HS-27A (cell line): ENCODE measurements at regions not wholly inside any gene's neighbourhood (a gene's known extent, or its start where the extent isn't known, plus 50 kb on each side); places are given as distances from the start of the nearest gene placed in this dataset.

Experiments
- DNase-seq: peaks from one replicate; pipeline ENCODE4 v3.0.0-alpha.2; 2012; ENCODE audit warnings: low read depth, missing footprints

DNA sequence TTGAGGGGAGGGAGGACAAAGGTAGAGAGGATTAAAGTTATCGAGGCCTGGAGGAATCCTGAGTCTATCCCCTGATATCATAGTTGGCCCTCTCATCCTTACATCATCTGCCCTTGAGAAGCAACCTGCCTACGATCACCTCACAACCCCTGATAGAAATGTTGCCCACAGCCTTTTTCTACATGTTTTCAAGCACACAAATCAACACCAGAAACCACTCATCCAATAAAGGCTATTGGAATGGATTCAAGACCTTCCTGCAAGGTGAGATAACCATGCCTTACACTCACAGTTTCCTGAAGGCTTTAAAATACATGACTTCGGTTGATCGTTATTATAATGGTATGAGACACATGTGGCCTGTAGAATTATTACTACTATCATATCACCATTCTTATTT is 175.7 kb upstream of the EGLN3 start:
- DNase-seq: no peak

DNA sequence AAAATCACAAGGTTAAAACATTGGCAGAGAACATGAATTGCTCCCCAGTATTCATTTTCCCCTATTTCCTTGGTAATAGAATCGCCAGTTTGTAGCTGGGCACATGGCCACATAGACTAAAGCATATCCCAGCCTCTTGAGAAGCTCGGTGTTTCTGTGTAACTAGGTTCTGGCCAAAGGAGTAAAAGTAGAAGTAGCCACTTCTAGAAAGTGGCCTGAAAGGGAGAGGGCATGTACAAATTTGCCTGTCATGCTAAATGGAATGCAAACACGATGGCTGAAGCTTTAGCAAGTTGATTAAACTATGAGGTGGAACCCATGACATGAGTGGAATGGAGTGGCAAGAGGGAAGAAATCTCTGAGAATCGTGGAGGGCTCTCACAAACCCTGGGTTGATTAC is 173.7 kb upstream of the EGLN3 start:
- DNase-seq: no peak

DNA sequence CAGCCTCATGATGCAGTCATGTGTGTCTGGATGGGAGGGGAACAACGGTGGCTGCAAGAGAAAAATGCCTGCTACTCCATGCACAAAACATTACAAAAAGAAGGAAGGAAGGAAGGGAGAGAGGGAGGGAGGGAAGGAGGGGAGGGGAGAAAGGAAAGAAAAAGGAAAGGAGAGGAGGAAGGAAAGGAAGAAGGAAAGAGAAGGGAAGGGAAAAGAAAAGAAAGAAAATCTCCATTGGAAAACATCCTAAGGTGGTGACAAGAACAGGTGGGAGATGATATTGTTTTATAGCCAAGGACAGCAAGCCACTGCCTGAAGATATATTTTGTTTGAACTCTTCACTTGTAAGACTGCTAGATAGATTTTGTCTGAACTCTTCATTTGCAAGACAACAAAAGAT is 171.8 kb upstream of the EGLN3 start:
- DNase-seq: no peak

DNA sequence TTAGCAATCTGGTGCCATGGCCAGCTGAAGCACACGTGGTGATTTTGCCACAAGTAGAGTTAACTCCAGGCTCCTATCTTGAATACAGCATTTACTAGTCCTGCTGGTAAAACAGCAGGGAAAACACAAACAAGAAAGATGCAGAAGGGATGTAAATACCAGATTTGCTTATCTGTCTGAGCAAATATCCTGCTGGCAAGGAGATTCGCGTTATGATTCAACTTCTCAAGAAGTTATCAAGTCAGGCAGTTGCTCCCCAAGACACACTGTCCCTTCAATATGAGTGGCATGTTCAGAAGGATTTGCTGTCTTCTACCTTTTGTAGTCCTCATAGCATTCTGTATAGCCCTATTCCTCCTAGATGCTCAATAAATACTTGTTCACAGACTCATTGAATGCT is 171.2 kb upstream of the EGLN3 start:
- no peak for DNase-seq

DNA sequence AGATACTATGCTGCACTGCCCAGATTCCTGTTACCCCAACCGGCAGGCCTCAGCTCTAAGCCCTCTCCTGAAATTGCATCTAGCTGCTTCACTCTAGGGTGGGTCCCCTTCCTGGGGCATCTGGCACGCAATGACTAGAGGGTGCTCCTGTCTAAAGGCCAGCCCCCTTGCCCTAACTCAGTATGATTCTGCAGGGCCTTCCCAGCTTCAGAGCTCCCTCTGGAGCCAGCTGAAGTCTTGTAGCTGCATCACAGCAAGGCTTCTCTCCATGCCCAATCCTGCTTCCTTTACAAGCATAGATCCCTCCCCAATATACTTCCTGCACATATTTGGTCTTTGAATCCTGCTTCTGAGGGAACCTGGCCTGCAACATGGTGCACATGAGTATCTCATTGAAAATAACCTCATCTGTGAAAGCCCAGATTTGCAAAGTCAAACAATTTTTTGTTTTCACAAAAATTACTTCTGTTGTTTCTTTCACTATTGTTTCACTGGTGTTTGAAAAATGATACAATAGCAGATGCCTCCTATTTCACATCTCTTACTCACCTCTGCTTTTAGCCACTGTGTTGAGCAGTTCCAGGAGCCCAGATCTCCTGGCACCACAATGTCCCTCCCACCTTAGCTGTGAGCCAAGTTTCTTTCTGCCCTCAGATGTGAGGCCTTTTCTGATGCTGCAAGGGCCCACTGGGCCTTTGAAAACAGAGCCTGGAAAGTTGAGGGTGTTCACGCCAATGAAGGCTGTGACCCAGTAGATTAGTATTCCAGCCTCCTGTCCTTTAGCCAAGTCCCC is 169.5 kb upstream of the EGLN3 start:
- DNase-seq: no peak

DNA sequence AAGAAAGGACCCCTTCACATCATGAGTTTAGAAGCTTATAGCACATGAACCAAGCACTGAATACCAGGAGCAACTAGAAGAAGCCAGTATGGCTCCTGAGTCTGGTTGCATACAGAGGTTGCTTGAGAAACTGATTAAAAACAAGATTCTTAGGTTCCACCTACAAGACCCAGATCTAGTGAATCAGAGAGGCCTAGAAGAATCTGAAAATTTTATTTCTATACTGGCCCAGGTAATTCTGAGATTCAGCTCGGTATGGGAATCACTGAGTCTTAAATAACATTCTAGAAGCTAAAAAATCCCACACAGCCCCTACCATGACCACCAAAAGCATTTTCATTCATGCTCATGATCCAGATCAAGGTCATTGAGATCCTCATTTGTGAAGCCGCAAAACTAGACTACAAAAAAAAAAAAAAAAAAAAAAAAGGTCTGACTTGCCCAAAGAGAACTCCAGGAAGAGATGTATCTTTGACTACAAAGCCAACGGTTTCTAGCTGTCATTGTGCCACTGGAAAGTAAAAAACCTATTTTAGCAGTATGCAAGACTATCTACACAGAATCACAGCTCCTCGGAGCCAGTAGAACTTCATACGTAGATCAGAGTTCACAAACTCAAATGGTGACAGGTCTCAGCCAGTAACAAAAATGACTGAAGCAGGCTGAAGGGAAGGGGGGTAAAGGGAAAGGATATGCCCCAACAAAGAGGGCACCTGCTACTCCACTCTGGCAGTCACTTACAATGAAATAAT is 168.4 kb upstream of the EGLN3 start:
- DNase-seq: no peak

DNA sequence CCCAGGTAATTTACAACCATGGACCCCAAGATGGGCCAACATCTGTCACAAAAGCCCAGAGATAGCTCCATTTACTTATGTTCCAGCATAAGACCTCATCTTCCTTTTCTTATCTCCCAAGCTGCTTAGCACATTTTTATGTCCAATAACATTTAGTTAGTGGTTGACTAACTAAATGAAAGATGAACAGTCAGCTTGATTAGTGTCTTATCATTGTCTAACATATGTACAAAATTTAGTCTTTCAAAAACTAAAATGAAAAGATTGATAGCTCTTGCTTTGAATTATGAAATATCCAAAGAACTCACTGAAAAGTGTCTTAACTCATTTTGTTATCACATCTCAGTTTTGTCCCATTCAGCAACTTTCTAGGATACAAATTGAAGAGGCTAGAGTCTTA is 163.1 kb upstream of the EGLN3 start:
- no peak for DNase-seq

DNA sequence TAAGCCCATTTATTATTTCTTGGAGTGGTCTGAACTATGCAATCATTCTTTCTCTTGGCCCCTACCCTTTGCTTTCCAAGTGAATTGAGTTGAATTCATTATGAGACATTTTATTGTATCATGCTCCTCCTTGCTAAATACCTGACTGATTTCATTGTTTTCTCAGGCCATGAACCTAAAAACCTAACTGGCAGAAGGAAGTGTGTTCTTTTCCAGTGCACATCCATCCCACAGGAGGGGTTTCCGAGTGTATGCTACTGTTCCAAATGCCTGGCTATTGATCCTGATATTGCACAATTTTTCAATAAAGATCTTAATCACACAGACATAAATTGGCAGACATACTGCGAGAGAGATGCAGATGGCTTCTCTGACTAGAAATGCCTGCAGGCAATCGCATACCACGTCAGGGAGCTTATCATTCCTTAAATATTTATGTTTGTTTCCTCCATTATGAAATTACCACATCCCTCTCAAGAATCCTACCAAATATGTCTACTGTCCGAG is 162.2 kb upstream of the EGLN3 start:
- DNase-seq: no peak

DNA sequence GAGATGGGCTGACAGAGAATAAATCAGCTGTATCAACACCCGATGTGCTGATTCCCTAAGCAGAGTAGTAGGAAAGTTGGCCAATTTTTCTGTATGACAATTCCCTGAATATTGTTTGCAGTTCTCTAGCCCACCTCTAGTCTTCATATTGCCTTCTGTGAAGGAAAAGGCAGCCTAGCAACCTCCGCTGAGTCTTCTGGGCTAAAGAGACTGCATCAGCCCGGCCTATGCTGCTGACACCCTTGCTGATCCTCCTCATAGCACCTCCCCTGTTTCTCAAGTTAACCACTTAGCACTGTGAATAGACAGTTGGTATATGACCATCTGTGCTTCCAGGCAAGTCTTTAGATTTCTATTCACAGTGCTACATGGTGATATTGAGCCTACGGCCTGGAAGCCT is 161.1 kb upstream of the EGLN3 start:
- no peak for DNase-seq

DNA sequence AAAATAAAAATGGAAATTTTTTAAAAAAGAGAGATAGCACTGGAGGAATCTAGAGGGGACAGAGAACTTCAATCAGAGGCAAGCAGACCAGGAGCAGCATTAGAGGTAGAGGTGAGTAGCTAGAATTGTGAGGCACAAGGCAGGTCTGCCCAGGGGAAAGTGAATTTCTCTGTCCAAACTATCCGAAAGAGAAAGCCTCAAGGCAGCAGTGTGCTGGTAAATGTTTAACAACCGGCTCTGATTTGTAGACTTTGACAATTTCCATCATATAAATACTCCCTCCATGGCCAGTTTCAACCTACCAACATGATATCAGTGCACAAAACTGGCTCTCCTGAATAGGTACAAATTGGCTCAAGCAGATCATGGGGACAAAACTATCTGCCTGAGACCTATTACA is 160.6 kb upstream of the EGLN3 start:
- DNase-seq: no peak

DNA sequence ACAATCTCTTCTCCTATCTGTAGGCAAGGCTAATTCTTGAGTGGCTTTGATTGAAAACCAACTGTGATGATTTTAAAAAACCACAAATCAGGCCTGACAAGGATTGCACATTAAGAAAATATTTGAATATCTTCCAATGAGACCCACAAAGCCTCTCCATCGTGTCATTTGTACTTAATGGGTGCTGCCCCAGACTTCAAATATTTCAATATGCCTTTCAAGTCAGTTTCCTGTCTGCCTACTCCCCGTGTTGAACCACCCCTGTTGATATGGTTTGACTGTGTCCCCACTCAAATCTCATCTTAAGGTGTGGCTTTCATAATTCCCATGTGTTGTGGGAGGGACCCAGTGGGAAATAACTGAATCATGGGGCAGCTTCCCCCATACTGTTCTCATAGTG is 159.7 kb upstream of the EGLN3 start:
- no peak for DNase-seq

DNA sequence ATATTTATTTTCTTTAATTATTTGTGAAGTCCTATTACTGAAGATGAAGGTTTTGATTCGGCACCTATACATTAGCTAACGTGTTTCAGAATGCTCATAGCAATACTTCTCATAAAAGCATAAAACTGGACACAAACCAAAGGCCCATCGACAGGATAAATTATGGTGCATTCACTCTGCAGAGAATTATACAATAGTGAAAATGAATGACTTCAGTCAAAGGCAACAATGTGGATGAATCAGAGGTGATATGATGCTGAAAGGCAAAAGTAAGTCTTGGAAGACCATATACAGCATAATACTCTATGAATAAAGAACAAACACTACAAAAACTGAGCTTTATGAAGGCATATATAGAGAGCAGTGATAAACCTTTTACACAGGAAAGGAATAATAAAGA is 156.6 kb upstream of the EGLN3 start:
- DNase-seq: no peak

DNA sequence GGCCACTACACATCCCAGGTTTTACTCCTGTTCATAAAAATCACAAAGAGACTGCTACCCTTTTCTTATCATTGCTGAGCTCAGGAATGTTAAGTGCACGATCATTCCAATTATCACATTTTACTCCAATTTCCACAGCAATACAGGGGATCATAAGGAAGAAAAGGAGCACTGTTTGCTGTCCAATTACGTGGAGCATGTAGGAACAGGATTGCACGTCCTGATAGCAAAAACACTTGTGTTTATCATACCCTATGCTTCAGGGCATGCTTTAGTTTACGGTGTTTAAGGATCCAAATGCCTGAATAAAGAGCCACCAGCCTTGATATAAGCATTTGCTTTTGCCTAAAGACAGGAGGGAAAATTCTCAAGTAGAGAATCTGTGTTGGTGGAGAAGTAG is 155.4 kb upstream of the EGLN3 start:
- no peak for DNase-seq

DNA sequence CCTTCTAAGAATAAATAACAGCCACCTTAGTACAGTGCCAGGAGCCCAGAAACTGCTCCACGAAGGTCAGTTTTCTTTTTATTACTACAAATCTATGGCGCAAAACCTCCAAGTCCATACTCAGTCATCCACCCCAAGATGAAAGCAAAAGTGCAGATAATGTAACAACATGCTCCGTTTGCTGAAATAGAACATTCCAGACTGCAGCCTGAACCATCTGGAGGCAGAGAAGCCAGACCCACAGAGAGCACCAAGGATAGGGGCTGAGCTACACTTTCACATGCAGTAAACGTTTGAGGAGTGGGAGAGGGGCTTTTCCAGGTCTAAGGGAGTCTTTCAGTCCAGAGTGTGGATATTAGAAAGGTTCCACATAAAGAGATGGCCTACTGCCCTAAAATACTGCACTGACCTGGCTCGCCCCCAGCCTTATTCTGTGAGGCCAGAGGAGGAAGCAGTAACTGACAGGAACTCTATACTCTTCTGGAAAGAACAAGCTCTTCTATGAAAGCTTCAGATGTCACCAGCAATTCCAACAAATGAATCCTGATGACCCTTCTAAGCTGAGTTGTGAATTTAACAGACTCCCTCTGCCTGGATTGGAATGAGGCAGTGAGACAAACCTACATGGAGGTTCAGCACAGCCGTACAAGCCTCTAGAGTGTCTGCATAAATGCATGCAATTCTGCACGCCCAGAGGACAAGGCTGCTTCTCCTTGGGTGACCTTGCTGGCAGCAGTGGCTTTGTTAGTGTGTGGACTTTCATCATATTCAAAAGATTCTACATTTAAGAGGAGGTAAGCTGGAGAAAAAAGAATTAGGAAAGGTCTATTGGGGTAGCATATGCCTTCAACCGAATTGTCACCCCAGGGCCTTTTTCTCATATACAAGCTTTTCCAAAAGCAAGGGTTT is 153.9 kb upstream of the EGLN3 start:
- no peak for DNase-seq

DNA sequence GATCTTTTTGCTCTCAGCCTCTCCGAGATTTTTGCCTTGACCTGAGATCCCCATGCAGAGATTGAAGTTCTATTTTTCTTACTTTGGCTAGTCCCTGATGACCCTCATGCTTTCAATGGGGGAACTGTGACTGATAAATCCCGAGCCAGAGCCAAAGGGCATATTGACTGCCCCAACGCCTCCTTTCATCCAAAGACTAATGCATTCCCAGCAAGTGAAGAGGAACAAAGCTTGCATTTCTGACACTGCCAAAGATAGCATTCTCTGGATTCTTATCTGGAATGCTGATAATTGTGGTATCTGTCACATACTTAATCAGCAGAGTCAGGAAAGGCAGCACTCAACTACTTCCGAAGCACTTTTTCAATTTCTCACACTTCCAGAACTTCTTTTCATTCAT is 152.3 kb upstream of the EGLN3 start:
- DNase-seq: no peak

DNA sequence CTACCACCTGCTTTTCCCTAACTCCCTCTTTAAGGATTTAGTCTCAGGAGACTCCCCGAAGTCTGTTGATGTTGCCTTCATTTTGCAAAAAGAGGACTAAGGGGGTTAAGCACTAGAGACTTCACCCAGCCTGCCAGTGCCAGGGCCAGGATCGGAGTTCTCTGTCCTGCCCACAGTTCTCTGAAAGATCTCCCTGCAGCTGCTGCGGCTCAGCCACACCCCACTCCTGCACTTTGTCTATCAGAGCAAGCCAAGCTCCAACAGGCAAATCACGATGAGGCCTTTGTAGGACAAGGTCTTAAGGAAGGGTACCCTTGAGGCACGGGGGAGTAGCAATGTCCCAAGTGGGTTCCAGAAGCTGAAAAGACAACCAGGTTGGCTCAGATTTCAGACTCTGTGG is 148.8 kb upstream of the EGLN3 start:
- no peak for DNase-seq

DNA sequence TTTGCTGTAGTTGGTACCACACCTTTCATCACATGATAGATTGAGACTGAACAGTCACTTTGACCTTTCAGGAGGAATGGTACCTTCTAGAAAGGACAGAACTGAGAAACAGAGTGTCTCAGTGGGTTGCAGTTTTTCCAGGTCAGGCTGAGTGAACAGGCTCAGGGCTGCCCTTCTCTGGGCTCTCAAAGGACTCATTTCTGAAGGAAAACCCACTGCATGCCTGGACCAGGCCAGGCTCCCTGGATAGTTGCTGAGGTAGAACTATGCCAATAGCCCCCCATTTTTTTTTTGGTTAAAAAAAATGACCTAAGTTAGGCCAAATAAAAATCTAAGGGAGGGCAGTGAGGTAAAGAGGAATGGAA is 148.1 kb upstream of the EGLN3 start:
- DNase-seq: no peak

DNA sequence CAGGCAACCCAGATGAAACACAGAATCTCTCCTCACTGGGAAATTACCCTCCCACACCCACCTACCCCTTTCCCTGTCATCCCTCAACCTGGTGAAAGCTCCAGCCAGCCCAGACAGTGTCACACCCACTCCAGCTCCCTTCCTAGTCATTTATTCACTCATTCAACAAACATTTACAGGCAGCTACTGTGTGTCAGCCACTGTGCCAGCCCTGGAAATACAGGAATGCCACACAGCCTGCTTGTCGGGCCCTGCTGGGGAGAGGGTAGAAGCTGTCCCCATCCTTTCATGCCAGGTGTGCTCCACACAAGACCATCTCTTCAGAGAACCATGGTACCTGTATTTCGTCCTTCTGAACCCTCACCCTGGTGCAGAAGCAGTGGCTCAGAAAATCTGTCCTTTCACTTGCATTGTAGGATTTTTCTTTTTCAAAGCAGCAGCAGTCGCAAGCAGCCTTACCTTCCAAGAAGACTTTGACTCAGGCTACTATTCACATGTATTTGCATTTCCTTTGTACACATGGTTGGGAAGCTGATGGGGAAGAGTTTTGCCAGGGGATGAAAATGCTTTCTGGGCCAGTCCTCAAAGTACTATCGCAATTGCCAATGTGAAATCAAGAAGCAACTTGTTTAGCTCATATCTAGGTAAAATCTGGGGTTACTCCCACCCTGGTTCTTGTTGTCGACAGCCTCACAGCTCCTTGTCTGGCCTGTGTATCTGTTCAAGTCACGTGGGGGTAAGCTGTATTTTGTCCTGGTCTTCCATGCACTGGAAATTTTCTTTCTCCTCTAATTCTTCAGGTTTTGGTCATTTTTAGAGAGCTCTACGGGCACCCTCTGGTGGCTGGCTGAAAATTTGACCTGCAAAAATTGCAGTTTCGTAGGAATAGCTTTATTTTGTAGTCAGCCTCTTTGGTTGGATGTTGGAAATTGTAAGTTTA is 147.4 kb upstream of the EGLN3 start:
- no peak for DNase-seq

DNA sequence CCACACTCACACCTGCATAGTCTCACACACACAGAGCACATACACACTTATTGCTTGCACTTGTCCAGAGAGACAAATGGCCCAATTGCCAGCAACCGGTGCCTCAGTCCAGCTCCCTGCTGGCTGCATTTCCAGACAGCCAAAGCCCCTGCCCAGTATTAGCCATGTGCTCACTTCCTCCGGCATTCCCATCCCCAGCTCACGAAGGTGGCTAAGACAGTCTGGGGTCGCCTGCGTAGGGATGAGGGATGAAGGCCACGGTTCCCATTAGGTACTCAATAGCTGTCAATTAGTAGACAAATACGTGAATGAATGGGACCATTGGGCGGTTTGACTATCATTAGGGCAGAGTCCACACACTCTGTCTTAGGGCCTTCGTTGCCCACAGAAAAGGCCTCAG is 146.8 kb upstream of the EGLN3 start:
- no peak for DNase-seq

DNA sequence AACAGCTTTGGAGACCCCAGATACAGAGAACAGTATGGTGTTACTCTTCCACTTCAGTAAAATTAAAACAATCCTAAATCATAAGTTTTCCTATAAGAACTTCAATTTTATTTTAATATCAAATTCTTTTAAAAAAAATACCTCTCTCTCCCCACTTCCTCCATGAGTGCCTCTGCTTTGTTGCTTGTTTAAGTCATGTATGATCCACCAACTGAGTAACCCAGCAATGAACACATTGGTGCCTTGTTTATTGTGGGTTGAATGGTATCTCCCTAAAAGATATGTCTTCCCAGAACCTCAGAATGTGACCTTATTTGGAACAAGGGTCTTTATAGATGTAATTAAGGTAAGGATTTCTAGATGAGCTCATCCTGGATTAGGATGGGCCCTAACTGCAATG is 143.5 kb upstream of the EGLN3 start:
- no peak for DNase-seq

DNA sequence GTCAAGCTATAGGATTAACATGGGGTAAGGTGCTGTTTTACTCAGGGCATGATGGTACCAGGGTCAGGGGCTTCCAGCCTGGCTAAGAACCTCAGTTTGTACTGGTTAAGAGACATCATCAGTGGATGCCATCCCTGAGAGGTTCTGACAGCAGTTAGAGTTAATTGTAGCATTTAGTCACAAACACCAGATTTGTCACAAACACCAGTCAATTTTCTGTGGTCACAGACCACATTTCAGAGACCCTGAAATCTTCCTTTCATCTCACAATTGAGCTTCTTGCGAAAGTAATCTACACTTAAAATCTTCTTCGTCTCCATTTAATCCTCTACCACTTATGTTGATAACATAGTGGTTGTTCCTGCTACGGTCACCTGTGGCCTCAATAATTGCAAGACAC is 143.0 kb upstream of the EGLN3 start:
- no peak for DNase-seq

DNA sequence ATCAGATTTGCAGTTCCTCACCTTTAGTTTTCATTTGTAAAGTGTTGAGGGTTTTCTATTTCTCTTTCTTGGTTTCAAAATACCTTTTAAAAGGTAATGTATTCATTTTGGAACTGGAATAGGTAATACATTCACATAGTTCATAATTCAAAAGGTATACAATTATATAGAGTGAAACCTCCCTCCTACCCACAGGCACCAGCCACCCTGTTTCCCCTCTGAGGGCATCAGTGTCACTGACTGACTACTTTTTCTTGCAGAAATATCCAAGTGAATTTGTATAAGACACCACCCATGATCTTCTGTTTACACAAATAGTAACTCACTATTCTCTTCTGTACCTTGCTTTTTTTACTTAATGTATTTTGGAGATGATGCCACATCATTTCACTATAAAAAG is 139.6 kb upstream of the EGLN3 start:
- DNase-seq: no peak
